Natural killer cell (primary cell): ENCODE measurements at regions not wholly inside any gene's neighbourhood (a gene's known extent, or its start where the extent isn't known, plus 50 kb on each side); places are given as distances from the start of the nearest gene placed in this dataset.

Experiments
- ATAC-seq, 3 donors: fragments of 150-1000 bp in 2 of 3; fragments of 200-7000 bp in 1 of 3; cut with Tn5 transposase; 1 replicate in 1 of 3; 2 replicates in 2 of 3; pipeline ENCODE4 v1.10.0; 2021; ENCODE audit warnings: mild to moderate bottlenecking in 2 of 3, moderate library complexity in 2 of 3
- DNase-seq, 2 donors: peaks; one replicate each; pipeline versions ENCODE4 v3.0.0 to v3.0.0-alpha.2; 2013 to 2021; ENCODE audit warnings: mixed read lengths in 1 of 2
- H3K27ac ChIP-seq: one replicate; pipeline ENCODE4 v1.5.1; 2013; ENCODE audit warnings: mild to moderate bottlenecking, low read length
- H3K27me3 ChIP-seq: one replicate; pipeline ENCODE4 v1.6.1; 2013; ENCODE audit warnings: low read length; ENCODE audit not compliant: control insufficient read depth, insufficient read depth
- H3K36me3 ChIP-seq: one replicate; pipeline ENCODE4 v1.6.1; 2013; ENCODE audit warnings: low read length; ENCODE audit not compliant: control insufficient read depth, insufficient read depth
- H3K4me1 ChIP-seq: one replicate; pipeline ENCODE4 v1.6.1; 2013; ENCODE audit warnings: low read length; ENCODE audit not compliant: control insufficient read depth, insufficient read depth
- H3K4me3 ChIP-seq: one replicate; pipeline ENCODE4 v1.5.1; 2013; ENCODE audit warnings: low read length
- H3K9me3 ChIP-seq: one replicate; pipeline ENCODE4 v1.6.1; 2013; ENCODE audit warnings: low read length; ENCODE audit not compliant: control insufficient read depth, insufficient read depth
- H3K27ac Mint-ChIP-seq, 2 donors: one replicate each; pipeline ENCODE4 v1.8.0; 2022; ENCODE audit warnings: mild to moderate bottlenecking in 2 of 2, mixed read lengths in 2 of 2, moderate library complexity in 1 of 2
- H3K27me3 Mint-ChIP-seq, 2 donors: one replicate each; pipeline ENCODE4 v1.8.0; 2022; ENCODE audit warnings: low read depth in 2 of 2, mixed read lengths in 2 of 2
- H3K36me3 Mint-ChIP-seq: one replicate; pipeline ENCODE4 v1.8.0; 2022; ENCODE audit warnings: mixed read lengths
- H3K4me1 Mint-ChIP-seq, 2 donors: one replicate each; pipeline ENCODE4 v1.8.0; 2022; ENCODE audit warnings: mixed read lengths in 2 of 2
- H3K4me3 Mint-ChIP-seq: one replicate; pipeline ENCODE4 v1.8.0; 2022; ENCODE audit warnings: mild to moderate bottlenecking, moderate library complexity, mixed read lengths
- H3K9me3 Mint-ChIP-seq, 2 donors: one replicate each; pipeline ENCODE4 v1.8.0; 2022; ENCODE audit warnings: mixed read lengths in 2 of 2
- CTCF ChIP-seq: fragments of 200-600 bp; IDR thresholded peaks from one replicate; pipeline ENCODE4 v1.8.0; 2022; ENCODE audit warnings: antibody characterized with exemption
- WGBS: methylation state at CpG from one replicate; pipeline ENCODE4 v1.1.7; 2013; ENCODE audit warnings: missing lambda C conversion rate; ENCODE audit not compliant: insufficient coverage; 5-methylcytosine and 5-hydroxymethylcytosine counted together
- intact Hi-C: fragments of 100-400 bp; cut with micrococcal nuclease; formaldehyde crosslinking; loops from one replicate; pipeline ENCODE4 v1.14.2; 2022

- Histone ChIP-seq H3K4me1 (no peaks in the 10 kb centered on the region), H3K4me3 (no peak overlapping the region), H3K27me3 (no peaks in the 10 kb centered on the region), H3K36me3 (no peaks in the 10 kb centered on the region), H3K9me3 (no peaks in the 10 kb centered on the region), H3K27ac (no peak overlapping the region)
- Mint-ChIP-seq H3K36me3 (peaks cover 6% of the 10 kb centered on the region), H3K4me1 (no peaks in the 10 kb centered on the region), H3K9me3 (peaks cover 6 to 8% of the 10 kb centered on the region in 2 donors), H3K4me3 (no peak overlapping the region), H3K27me3 (no peaks in the 10 kb centered on the region), H3K27ac (no peak overlapping the region)
- no peak for DNase-seq
- ATAC-seq = no peak
- WGBS = no CpG with 5 or more reads among the region's 1 CpG
- no peak for TF ChIP-seq CTCF
- intact Hi-C loops = no loop called here
Measured at GRCh38 chr1:82317671-82318070, 516.9 kb downstream of the ADGRL2 start.

- no peak for TF ChIP-seq CTCF
- Histone ChIP-seq H3K27ac (no peak overlapping the region), H3K4me3 (no peak overlapping the region), H3K27me3 (no peaks in the 10 kb centered on the region), H3K9me3 (no peaks in the 10 kb centered on the region), H3K4me1 (no peaks in the 10 kb centered on the region), H3K36me3 (no peaks in the 10 kb centered on the region)
- ATAC-seq (no peak), DNase-seq (no peak)
- WGBS = 75% methylated on average over 1 of the region's 2 CpGs
- Mint-ChIP-seq H3K36me3 (peaks cover 8% of the 10 kb centered on the region), H3K27me3 (no peaks in the 10 kb centered on the region), H3K4me1 (no peaks in the 10 kb centered on the region), H3K9me3 (peaks cover 10 to 11% of the 10 kb centered on the region in 2 donors), H3K27ac (no peak overlapping the region), H3K4me3 (no peak overlapping the region)
- intact Hi-C loops = no loop called here
Measured at GRCh38 chr1:82299656-82300055, 498.9 kb downstream of the ADGRL2 start.

- Mint-ChIP-seq H3K27me3 (no peaks in the 10 kb centered on the region), H3K36me3 (peaks cover 8% of the 10 kb centered on the region), H3K4me1 (no peaks in the 10 kb centered on the region), H3K27ac (no peak overlapping the region), H3K9me3 (peaks cover 10 to 14% of the 10 kb centered on the region in 2 donors), H3K4me3 (no peak overlapping the region)
- DNase-seq = no peak
- H3K27me3 ChIP-seq = no peaks in the 10 kb centered on the region
- no peak for ATAC-seq
- intact Hi-C loops = no loop called here
- H3K27ac ChIP-seq = no peak overlapping the region
- no peak for TF ChIP-seq CTCF
- no peaks in the 10 kb centered on the region for H3K36me3 ChIP-seq
- 93% methylated on average over 3 of the region's 4 CpGs for WGBS
- H3K9me3 ChIP-seq = no peaks in the 10 kb centered on the region
- no peak overlapping the region for H3K4me3 ChIP-seq
- H3K4me1 ChIP-seq = no peaks in the 10 kb centered on the region
Measured at GRCh38 chr1:82299056-82299455, 498.3 kb downstream of the ADGRL2 start.

- H3K4me3 ChIP-seq = no peak overlapping the region
- Mint-ChIP-seq H3K4me1 (no peaks in the 10 kb centered on the region), H3K27ac (no peak overlapping the region), H3K36me3 (no peaks in the 10 kb centered on the region), H3K27me3 (no peaks in the 10 kb centered on the region), H3K9me3 (peaks cover 10% of the 10 kb centered on the region in 2 donors), H3K4me3 (no peak overlapping the region)
- H3K27me3 ChIP-seq = no peaks in the 10 kb centered on the region
- TF ChIP-seq CTCF = no peak
- H3K9me3 ChIP-seq = no peaks in the 10 kb centered on the region
- WGBS = 73% methylated on average over 8 of the region's 9 CpGs
- no peak for DNase-seq
- H3K36me3 ChIP-seq = no peaks in the 10 kb centered on the region
- H3K27ac ChIP-seq = no peak overlapping the region
- intact Hi-C loops = no loop called here
- ATAC-seq = no peak
- no peaks in the 10 kb centered on the region for H3K4me1 ChIP-seq
Measured at GRCh38 chr1:82297139-82297896, 496.6 kb downstream of the ADGRL2 start.
